Forelimb muscle (tissue), 1 donor: ENCODE measurements at regions not wholly inside any gene's neighbourhood (a gene's known extent, or its start where the extent isn't known, plus 50 kb on each side); places are given as distances from the start of the nearest gene placed in this dataset.

Experiments
- DNase-seq: peaks from one replicate; pipeline ENCODE4 v3.0.0-alpha.2; 2013; ENCODE audit warnings: low read depth

GRCh38 chr6:104614394-104614793 lies 245.3 kb downstream of the HACE1 start:
- DNase-seq, result no peak

GRCh38 chr6:104613416-104614001 lies 246.2 kb downstream of the HACE1 start:
- no peak for DNase-seq

GRCh38 chr6:104612541-104612940 lies 247.2 kb downstream of the HACE1 start:
- no peak for DNase-seq

GRCh38 chr6:104608101-104608500 lies 251.6 kb downstream of the HACE1 start:
- no peak for DNase-seq

GRCh38 chr6:104607501-104607900 lies 252.2 kb downstream of the HACE1 start:
- no peak for DNase-seq

- no peak for DNase-seq
Observed at GRCh38 chr6:104606361-104606760, 253.4 kb downstream of the HACE1 start.

- DNase-seq, result no peak
Observed at GRCh38 chr6:104604685-104605084, 255.0 kb downstream of the HACE1 start.

GRCh38 chr6:104603108-104603745 lies 256.5 kb downstream of the HACE1 start:
- DNase-seq, result no peak

GRCh38 chr6:104601721-104602120 lies 258.0 kb downstream of the HACE1 start:
- no peak for DNase-seq

- no peak for DNase-seq
Observed at GRCh38 chr6:104601131-104601651, 258.5 kb downstream of the HACE1 start.

GRCh38 chr6:104600639-104600931 lies 259.1 kb downstream of the HACE1 start:
- no peak for DNase-seq

- no peak for DNase-seq
Observed at GRCh38 chr6:104599821-104600638, 259.7 kb downstream of the HACE1 start.

- DNase-seq, result no peak
Observed at GRCh38 chr6:104597541-104598050, 262.1 kb downstream of the HACE1 start.

- DNase-seq, result no peak
Observed at GRCh38 chr6:104596091-104596490, 263.6 kb downstream of the HACE1 start.

GRCh38 chr6:104595311-104595820 lies 264.4 kb downstream of the HACE1 start:
- no peak for DNase-seq

GRCh38 chr6:104591573-104592334 lies 268.0 kb downstream of the HACE1 start:
- no peak for DNase-seq

GRCh38 chr6:104589940-104590339 lies 269.8 kb downstream of the HACE1 start:
- no peak for DNase-seq

- DNase-seq, result no peak
Observed at GRCh38 chr6:104585646-104586045, 274.1 kb downstream of the HACE1 start.

GRCh38 chr6:104580452-104580851 lies 279.3 kb downstream of the HACE1 start:
- DNase-seq, result no peak

GRCh38 chr6:104579310-104579863 lies 280.3 kb downstream of the HACE1 start:
- DNase-seq, result no peak

GRCh38 chr6:104575536-104575935 lies 284.2 kb downstream of the HACE1 start:
- DNase-seq, result no peak
